ENCODE measurements at regions not wholly inside any gene's neighbourhood (a gene's known extent, or its start where the extent isn't known, plus 50 kb on each side); places are given as distances from the start of the nearest gene placed in this dataset.

DNA sequence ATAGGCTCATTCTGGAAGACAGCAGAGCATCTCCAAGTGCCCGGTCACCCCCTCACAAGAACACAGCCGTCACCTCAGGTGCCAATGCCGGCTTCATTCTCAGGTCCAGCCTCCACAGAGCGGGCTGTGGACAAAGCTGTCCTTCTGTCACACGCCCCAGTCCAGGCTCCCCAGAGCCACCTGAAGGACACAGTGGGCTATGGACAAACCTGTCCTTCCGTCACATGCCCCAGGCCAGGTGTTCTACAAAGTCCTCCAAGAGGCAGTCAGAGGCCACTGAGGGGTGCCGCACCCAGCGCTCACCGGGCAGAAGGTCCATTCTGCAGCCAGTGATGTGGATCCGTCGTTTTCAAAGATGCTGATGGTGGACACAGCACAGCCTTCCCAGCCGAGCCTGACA is 173.2 kb upstream of the PPP2R2D start:
- no peak overlapping the region for H3K9ac ChIP-seq (ENCODE audit: low read length)
- no peak overlapping the region for H3K4me2 ChIP-seq (ENCODE audit: low read length)
- peaks cover 3% of the 10 kb centered on the region for H3K9me3 ChIP-seq (ENCODE audit: low read length)
- no peaks in the 10 kb centered on the region for H3K79me2 ChIP-seq (replicated peaks; ENCODE audit: insufficient read depth, low read length)
- no peaks in the 10 kb centered on the region for H3K27me3 ChIP-seq (ENCODE audit: insufficient read depth, low read depth, low read length)
- H3F3A ChIP-seq (ENCODE audit: insufficient read depth, low read length, poor library complexity, severe bottlenecking) = no peaks in the 10 kb centered on the region
- no peak overlapping the region for H2AFZ ChIP-seq (ENCODE audit: low read depth, low read length)
- no peak overlapping the region for H3K4me3 ChIP-seq (ENCODE audit: low read length)
- TF ChIP-seq REST (IDR thresholded peaks at IDR 0.05; ENCODE audit: borderline replicate concordance) (no peak), MXI1 (conservative IDR thresholded peaks at IDR 0.05; ENCODE audit: poor library complexity, severe bottlenecking) (no peak), POLR2AphosphoS5 (IDR thresholded peaks at IDR 0.05) (no peak), EZH2 (IDR thresholded peaks at IDR 0.05; ENCODE audit: borderline replicate concordance, insufficient read depth, low read length, poor library complexity, severe bottlenecking) (no peak)
- TF ChIP-seq, protein P1, sequence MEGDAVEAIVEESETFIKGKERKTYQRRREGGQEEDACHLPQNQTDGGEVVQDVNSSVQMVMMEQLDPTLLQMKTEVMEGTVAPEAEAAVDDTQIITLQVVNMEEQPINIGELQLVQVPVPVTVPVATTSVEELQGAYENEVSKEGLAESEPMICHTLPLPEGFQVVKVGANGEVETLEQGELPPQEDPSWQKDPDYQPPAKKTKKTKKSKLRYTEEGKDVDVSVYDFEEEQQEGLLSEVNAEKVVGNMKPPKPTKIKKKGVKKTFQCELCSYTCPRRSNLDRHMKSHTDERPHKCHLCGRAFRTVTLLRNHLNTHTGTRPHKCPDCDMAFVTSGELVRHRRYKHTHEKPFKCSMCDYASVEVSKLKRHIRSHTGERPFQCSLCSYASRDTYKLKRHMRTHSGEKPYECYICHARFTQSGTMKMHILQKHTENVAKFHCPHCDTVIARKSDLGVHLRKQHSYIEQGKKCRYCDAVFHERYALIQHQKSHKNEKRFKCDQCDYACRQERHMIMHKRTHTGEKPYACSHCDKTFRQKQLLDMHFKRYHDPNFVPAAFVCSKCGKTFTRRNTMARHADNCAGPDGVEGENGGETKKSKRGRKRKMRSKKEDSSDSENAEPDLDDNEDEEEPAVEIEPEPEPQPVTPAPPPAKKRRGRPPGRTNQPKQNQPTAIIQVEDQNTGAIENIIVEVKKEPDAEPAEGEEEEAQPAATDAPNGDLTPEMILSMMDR (IDR thresholded peaks at IDR 0.05; ENCODE audit: poor library complexity, severe bottlenecking) = no peak
- H3K27ac ChIP-seq (ENCODE audit: low read length) = no peak overlapping the region
- H4K20me1 ChIP-seq (ENCODE audit: insufficient read depth) = no peaks in the 10 kb centered on the region
- no peaks in the 10 kb centered on the region for H3K36me3 ChIP-seq (ENCODE audit: insufficient read depth, low read length)
- H3K9me2 ChIP-seq (ENCODE audit: insufficient read depth, low read length) = no peaks in the 10 kb centered on the region

DNA sequence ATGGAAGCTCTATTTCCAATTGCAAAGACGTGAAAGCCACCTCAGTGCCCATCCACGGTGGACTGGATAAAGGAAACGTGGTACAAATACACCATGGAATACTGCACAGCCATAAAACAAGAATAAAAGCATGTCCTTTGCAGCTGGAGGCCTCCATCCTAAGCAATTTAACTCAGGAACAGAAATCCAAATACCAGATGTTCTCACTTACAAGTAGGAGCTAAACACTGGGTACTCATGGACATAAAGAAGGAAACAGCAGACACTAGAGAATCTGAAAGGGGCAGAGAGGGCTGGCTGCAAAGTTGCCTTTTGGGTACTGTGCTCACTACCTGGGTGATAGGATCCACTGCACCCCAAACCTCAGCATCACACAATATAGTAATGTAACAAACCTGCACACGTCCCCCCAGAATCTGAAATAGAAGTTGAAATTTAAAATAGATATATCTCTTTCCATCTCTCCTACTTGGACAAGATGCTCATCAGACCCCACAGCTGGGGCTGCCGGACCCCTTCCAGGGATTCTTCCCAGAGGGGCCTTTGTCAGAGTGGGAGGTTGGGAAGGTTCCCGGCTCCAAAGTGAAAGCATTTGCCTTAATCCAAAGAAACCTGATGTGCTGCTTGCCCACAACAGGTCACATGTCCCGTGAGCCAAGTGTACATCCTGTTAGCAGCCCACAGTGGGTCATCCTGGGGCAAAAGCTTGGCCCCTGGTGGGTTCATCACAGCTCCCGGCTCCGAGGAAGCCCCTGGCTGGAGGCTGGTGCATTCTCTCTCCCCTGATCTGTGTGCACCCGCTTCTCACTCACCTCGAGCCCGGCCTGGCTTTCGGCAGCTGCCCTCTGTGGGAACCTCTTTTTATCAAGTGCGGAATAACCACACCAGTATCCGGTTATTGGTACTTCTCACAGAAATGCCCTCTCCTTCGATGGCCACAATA is 172.3 kb upstream of the PPP2R2D start:
- Histone ChIP-seq H3K79me2 (replicated peaks; ENCODE audit: insufficient read depth, low read length) (no peaks in the 10 kb centered on the region), H3K36me3 (ENCODE audit: insufficient read depth, low read length) (no peaks in the 10 kb centered on the region), H3K9me3 (ENCODE audit: low read length) (peaks cover 3% of the 10 kb centered on the region), H3K4me3 (ENCODE audit: low read length) (no peak overlapping the region), H3K9me2 (ENCODE audit: insufficient read depth, low read length) (no peaks in the 10 kb centered on the region), H3F3A (ENCODE audit: insufficient read depth, low read length, poor library complexity, severe bottlenecking) (no peaks in the 10 kb centered on the region), H4K20me1 (ENCODE audit: insufficient read depth) (no peaks in the 10 kb centered on the region), H3K9ac (ENCODE audit: low read length) (no peak overlapping the region), H3K27me3 (ENCODE audit: insufficient read depth, low read depth, low read length) (no peaks in the 10 kb centered on the region), H3K27ac (ENCODE audit: low read length) (no peak overlapping the region), H3K4me2 (ENCODE audit: low read length) (no peak overlapping the region), H2AFZ (ENCODE audit: low read depth, low read length) (no peak overlapping the region)
- no peak for TF ChIP-seq TAF1 (IDR thresholded peaks at IDR 0.05; ENCODE audit: low read depth)
- TF ChIP-seq REST (IDR thresholded peaks at IDR 0.05; ENCODE audit: borderline replicate concordance) = no peak
- TF ChIP-seq, protein P1 (IDR thresholded peaks at IDR 0.05; ENCODE audit: poor library complexity, severe bottlenecking) = no peak
- no peak for TF ChIP-seq EZH2 (IDR thresholded peaks at IDR 0.05; ENCODE audit: borderline replicate concordance, insufficient read depth, low read length, poor library complexity, severe bottlenecking)
- TF ChIP-seq SMC3 (conservative IDR thresholded peaks at IDR 0.05; ENCODE audit: poor library complexity) = no peak
- no peak for TF ChIP-seq MXI1 (conservative IDR thresholded peaks at IDR 0.05; ENCODE audit: poor library complexity, severe bottlenecking)
- no peak for TF ChIP-seq RAD21 (conservative IDR thresholded peaks at IDR 0.05)
- TF ChIP-seq EP300 (conservative IDR thresholded peaks at IDR 0.05; ENCODE audit: poor library complexity, severe bottlenecking) = no peak
- no peak for TF ChIP-seq POLR2AphosphoS5 (IDR thresholded peaks at IDR 0.05)
